ENCODE measurements at regions not wholly inside any gene's neighbourhood (a gene's known extent, or its start where the extent isn't known, plus 50 kb on each side); places are given as distances from the start of the nearest gene placed in this dataset.

DNA sequence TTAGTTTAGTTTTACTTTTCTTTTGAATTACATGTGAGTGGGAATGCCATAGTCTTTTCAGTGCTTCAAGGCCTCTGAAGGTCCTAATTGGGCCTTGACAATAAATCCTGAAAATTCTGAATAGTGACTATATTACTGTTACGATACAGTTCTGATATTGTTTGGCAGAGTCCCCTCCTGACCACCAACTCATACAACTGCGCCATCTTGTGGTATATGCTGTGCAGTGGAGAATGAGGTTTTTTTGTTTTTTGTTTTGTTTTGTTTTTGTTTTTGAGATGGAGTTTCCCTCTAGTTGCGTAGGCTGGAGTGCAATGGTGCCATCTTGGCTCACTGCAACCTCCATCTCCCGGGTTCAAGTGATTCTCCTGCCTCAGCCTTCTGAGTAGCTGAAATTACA, 56.6 kb upstream of the CHRDL1 start:
- Histone ChIP-seq H3K36me3 (replicated peaks) (no peaks in the 10 kb centered on the region), H3K4me3 (ENCODE audit: low read depth, low read length) (no peak overlapping the region), H3K27ac (no peak overlapping the region), H3K27me3 (replicated peaks) (no peaks in the 10 kb centered on the region)
- no peak for DNase-seq
- TF ChIP-seq, protein P1, sequence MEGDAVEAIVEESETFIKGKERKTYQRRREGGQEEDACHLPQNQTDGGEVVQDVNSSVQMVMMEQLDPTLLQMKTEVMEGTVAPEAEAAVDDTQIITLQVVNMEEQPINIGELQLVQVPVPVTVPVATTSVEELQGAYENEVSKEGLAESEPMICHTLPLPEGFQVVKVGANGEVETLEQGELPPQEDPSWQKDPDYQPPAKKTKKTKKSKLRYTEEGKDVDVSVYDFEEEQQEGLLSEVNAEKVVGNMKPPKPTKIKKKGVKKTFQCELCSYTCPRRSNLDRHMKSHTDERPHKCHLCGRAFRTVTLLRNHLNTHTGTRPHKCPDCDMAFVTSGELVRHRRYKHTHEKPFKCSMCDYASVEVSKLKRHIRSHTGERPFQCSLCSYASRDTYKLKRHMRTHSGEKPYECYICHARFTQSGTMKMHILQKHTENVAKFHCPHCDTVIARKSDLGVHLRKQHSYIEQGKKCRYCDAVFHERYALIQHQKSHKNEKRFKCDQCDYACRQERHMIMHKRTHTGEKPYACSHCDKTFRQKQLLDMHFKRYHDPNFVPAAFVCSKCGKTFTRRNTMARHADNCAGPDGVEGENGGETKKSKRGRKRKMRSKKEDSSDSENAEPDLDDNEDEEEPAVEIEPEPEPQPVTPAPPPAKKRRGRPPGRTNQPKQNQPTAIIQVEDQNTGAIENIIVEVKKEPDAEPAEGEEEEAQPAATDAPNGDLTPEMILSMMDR (IDR thresholded peaks at IDR 0.05; ENCODE audit: low read depth, low read length, missing control alignments): peak; percentile 65
- in situ Hi-C loops (cut with HindIII; ENCODE audit: low pct_ligation_motif_present, low sequenced_read_pairs): no loop called here

DNA sequence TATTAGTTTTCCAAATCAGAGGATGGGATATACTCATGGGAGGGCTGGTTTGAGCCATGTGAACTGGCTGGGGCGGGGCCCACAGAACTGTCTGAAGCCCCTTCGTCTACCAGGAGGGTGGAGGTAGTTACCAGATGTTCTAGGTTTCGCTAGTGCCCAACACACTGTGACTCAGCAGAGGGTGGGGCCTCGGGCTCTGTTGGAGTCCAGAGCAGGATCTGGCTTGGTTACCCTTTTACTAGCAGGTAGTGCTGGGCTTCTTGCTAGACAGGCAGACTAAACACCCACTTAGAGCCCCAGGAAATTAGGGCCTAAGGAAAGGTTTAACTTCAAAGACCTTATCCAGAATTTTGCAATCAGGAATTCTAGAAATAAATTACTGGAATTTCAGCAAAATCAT, 56.2 kb upstream of the CHRDL1 start:
- H3K4me3 ChIP-seq (ENCODE audit: low read depth, low read length): no peak overlapping the region
- TF ChIP-seq, protein P1 (IDR thresholded peaks at IDR 0.05; ENCODE audit: low read depth, low read length, missing control alignments): no peak
- no peaks in the 10 kb centered on the region for H3K27me3 ChIP-seq (replicated peaks)
- no peak overlapping the region for H3K27ac ChIP-seq
- no peak for DNase-seq
- no peaks in the 10 kb centered on the region for H3K36me3 ChIP-seq (replicated peaks)
- in situ Hi-C loops (cut with HindIII; ENCODE audit: low pct_ligation_motif_present, low sequenced_read_pairs): no loop called here

DNA sequence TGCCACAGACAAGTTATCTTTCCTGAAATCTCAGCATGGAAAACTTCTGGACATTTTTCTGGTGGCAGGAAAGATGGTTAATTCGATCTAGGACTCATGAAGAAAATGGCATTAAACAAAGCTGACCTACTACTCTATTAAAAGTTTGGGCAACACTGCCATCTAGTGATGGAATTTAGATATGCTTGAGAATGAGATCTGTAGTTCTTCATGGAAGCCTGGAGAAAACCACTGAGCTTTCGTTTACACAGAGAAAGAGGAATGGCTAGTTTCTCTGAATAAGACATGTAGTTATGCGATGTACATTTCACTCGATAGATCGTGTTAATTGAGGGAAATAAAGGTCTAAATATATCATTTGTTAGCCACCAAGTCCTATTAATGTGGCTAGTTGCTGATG, 51.7 kb upstream of the CHRDL1 start:
- in situ Hi-C loops (cut with HindIII; ENCODE audit: low pct_ligation_motif_present, low sequenced_read_pairs): no loop called here
- no peaks in the 10 kb centered on the region for H3K36me3 ChIP-seq (replicated peaks)
- TF ChIP-seq, protein P1 (IDR thresholded peaks at IDR 0.05; ENCODE audit: low read depth, low read length, missing control alignments): peak; percentile 46
- H3K27ac ChIP-seq: no peak overlapping the region
- no peaks in the 10 kb centered on the region for H3K27me3 ChIP-seq (replicated peaks)
- DNase-seq: peak; percentile 63
- no peak overlapping the region for H3K4me3 ChIP-seq (ENCODE audit: low read depth, low read length)

DNA sequence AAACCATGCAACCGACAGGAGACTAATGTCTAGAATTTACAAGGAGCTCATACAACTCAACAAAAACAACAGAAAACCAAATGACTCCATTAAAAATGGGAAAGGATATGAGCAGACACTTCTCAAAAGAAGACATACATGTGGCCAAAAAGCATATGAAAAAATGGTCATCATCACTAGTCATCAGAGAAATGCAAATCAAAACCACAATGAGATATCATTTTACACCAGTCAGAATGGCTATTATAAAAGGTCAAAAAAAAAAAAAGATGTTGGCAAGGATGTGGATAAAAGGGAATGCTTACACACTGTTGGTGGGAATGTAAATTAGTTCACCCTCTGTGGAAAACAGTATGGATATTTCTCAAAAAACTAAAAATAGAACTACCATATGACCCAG, 50.5 kb upstream of the CHRDL1 start:
- TF ChIP-seq, protein P1 (IDR thresholded peaks at IDR 0.05; ENCODE audit: low read depth, low read length, missing control alignments): no peak
- H3K27ac ChIP-seq: no peak overlapping the region
- no peaks in the 10 kb centered on the region for H3K36me3 ChIP-seq (replicated peaks)
- H3K27me3 ChIP-seq (replicated peaks): no peaks in the 10 kb centered on the region
- in situ Hi-C loops (cut with HindIII; ENCODE audit: low pct_ligation_motif_present, low sequenced_read_pairs): no loop called here
- DNase-seq: no peak
- H3K4me3 ChIP-seq (ENCODE audit: low read depth, low read length): no peak overlapping the region

Data from brain microvascular endothelial cell (primary cell).